ENCODE measurements at regions not wholly inside any gene's neighbourhood (a gene's known extent, or its start where the extent isn't known, plus 50 kb on each side); places are given as distances from the start of the nearest gene placed in this dataset.

DNA sequence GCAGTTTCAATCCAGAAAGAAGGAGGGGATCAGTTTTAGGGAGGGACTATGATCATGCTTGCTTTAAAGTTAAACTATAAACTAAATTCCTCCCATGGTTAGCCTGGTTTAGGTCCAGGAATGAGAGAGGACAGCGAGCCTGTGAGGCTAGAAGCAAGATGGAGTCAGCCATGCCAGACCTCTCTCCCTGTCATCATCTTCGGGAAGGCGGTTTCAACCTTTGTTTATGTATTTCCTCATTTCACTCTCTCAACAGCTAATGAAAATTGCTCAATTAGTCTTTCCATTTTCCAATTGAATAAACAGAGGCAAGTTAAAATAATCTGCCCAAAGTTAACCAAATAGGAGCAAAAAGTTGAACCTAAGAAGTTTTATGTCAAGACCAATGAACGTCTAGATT is 201.5 kb downstream of the KCNJ2 start:
- no peaks in the 10 kb centered on the region for H3K9me3 Mint-ChIP-seq (ENCODE audit: unreplicated experiment)
- CTCF ChIA-PET = no interaction called here
- no peaks in the 10 kb centered on the region for H3K36me3 Mint-ChIP-seq (ENCODE audit: insufficient read depth, unreplicated experiment)

DNA sequence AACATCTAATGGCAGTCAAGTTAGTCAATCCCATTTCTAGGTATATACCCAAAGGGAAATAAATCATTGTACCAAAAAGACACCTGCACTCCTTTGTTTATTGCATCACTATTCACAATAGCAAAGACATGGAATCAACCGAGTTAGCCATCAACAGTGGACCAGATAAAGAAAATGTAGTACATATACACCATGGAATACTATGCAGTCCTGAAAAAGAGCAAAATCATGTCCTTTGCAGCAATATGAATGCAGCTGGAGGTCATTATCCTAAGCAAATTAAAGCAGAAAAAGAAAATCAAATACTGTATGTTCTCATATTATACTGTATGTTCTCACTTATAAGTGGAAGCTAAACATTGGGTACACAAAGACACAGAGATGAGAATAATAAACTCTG is 204.0 kb downstream of the KCNJ2 start:
- BruUV-seq (replicated peaks) = no TSS peak
- intact Hi-C loops (cut with micrococcal nuclease) = no loop called here

More for the DNA sequence above, 201.5 kb downstream of the KCNJ2 start:
- Mint-ChIP-seq H3K27ac (ENCODE audit: low read depth, unreplicated experiment) (no peak overlapping the region), H3K4me1 (ENCODE audit: insufficient read depth, unreplicated experiment) (no peaks in the 10 kb centered on the region), H3K4me3 (ENCODE audit: unreplicated experiment) (no peak overlapping the region), H3K27me3 (ENCODE audit: insufficient read depth, unreplicated experiment) (no peaks in the 10 kb centered on the region)
- DNase-seq (ENCODE audit: unreplicated experiment) = no peak
- BruUV-seq (replicated peaks) = no TSS peak
- POLR2A ChIA-PET = no interaction called here
- intact Hi-C loops (cut with micrococcal nuclease) = no loop called here
- TF ChIP-seq, protein P1, sequence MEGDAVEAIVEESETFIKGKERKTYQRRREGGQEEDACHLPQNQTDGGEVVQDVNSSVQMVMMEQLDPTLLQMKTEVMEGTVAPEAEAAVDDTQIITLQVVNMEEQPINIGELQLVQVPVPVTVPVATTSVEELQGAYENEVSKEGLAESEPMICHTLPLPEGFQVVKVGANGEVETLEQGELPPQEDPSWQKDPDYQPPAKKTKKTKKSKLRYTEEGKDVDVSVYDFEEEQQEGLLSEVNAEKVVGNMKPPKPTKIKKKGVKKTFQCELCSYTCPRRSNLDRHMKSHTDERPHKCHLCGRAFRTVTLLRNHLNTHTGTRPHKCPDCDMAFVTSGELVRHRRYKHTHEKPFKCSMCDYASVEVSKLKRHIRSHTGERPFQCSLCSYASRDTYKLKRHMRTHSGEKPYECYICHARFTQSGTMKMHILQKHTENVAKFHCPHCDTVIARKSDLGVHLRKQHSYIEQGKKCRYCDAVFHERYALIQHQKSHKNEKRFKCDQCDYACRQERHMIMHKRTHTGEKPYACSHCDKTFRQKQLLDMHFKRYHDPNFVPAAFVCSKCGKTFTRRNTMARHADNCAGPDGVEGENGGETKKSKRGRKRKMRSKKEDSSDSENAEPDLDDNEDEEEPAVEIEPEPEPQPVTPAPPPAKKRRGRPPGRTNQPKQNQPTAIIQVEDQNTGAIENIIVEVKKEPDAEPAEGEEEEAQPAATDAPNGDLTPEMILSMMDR (IDR thresholded peaks at IDR 0.05; ENCODE audit: unreplicated experiment) = no peak

DNA sequence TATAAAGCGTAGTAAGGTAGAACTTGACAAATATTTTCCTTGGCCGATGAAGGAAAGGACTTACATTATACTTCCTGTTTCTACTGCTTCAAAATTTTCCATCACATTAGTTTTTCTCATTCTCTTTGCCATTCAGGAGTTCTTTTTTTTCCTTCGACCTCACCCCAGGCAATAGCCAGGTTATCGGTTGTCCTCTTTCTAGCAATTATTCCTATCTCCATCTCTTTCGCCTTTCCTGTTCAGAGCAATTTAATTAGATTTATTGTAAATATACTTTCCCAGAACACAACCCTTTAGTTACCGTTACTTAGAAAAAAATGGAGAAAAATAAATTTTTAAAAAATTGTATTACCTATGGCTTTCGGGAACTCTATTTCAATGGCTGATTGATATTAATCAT is 205.2 kb downstream of the KCNJ2 start:
- ChIA-PET POLR2A (no interaction called here), CTCF (no interaction called here)
- no peaks in the 10 kb centered on the region for H3K36me3 Mint-ChIP-seq (ENCODE audit: insufficient read depth, unreplicated experiment)
- H3K4me3 Mint-ChIP-seq (ENCODE audit: unreplicated experiment) = no peak overlapping the region
- BruUV-seq (replicated peaks) = no TSS peak
- no peaks in the 10 kb centered on the region for H3K9me3 Mint-ChIP-seq (ENCODE audit: unreplicated experiment)
- H3K27me3 Mint-ChIP-seq (ENCODE audit: insufficient read depth, unreplicated experiment) = no peaks in the 10 kb centered on the region
- DNase-seq (ENCODE audit: unreplicated experiment) = no peak
- TF ChIP-seq, protein P1 (IDR thresholded peaks at IDR 0.05; ENCODE audit: unreplicated experiment) = no peak
- no peak overlapping the region for H3K27ac Mint-ChIP-seq (ENCODE audit: low read depth, unreplicated experiment)
- intact Hi-C loops (cut with micrococcal nuclease) = no loop called here
- H3K4me1 Mint-ChIP-seq (ENCODE audit: insufficient read depth, unreplicated experiment) = no peaks in the 10 kb centered on the region

More for the DNA sequence above, 204.0 kb downstream of the KCNJ2 start:
- H3K27me3 Mint-ChIP-seq (ENCODE audit: insufficient read depth, unreplicated experiment) = no peaks in the 10 kb centered on the region
- TF ChIP-seq, protein P1 (IDR thresholded peaks at IDR 0.05; ENCODE audit: unreplicated experiment) = no peak
- no peak for DNase-seq (ENCODE audit: unreplicated experiment)
- H3K9me3 Mint-ChIP-seq (ENCODE audit: unreplicated experiment) = no peaks in the 10 kb centered on the region
- POLR2A ChIA-PET = interaction anchor here (0.6 kb wide), 1 partner anchor 50 kb away, joined by 4 read pairs; no protein-coding TSS in a partner anchor
- CTCF ChIA-PET = no interaction called here
- no peak overlapping the region for H3K4me3 Mint-ChIP-seq (ENCODE audit: unreplicated experiment)
- no peak overlapping the region for H3K27ac Mint-ChIP-seq (ENCODE audit: low read depth, unreplicated experiment)
- H3K4me1 Mint-ChIP-seq (ENCODE audit: insufficient read depth, unreplicated experiment) = no peaks in the 10 kb centered on the region
- no peaks in the 10 kb centered on the region for H3K36me3 Mint-ChIP-seq (ENCODE audit: insufficient read depth, unreplicated experiment)

DNA sequence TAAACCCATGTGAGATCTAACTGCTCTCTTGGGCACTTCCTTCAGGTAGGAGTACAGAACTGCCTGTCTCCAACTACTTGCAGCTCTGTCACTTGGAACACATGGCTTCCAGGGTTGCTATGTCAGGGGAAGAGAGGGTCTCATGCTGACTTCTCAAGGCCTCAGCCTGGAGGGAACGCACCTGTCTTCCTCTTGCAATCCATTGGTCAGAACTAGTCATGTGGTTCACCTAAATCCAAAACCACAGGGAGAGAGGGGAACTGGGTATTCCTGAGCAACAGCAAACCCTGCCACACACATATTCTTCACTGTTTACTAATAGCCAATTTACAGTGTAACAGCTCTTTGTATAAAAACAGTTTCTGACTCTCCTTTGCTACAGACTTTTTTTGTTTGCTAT is 206.1 kb downstream of the KCNJ2 start:
- Mint-ChIP-seq H3K27ac (ENCODE audit: low read depth, unreplicated experiment) (no peak overlapping the region), H3K27me3 (ENCODE audit: insufficient read depth, unreplicated experiment) (no peaks in the 10 kb centered on the region), H3K36me3 (ENCODE audit: insufficient read depth, unreplicated experiment) (no peaks in the 10 kb centered on the region), H3K9me3 (ENCODE audit: unreplicated experiment) (no peaks in the 10 kb centered on the region), H3K4me1 (ENCODE audit: insufficient read depth, unreplicated experiment) (no peaks in the 10 kb centered on the region), H3K4me3 (ENCODE audit: unreplicated experiment) (no peak overlapping the region)
- no TSS peak for BruUV-seq (replicated peaks)
- no peak for DNase-seq (ENCODE audit: unreplicated experiment)
- intact Hi-C loops (cut with micrococcal nuclease) = no loop called here
- POLR2A ChIA-PET = no interaction called here
- TF ChIP-seq, protein P1 (IDR thresholded peaks at IDR 0.05; ENCODE audit: unreplicated experiment) = no peak
- CTCF ChIA-PET = no interaction called here

Measured in MCF 10A (cell line).